Colon (tissue), 2 donors: ENCODE measurements at regions not wholly inside any gene's neighbourhood (a gene's known extent, or its start where the extent isn't known, plus 50 kb on each side); places are given as distances from the start of the nearest gene placed in this dataset.

ENCODE experiments used
- FAIRE-seq: peaks from 2 replicates; lab custom pipeline; 2012; peaks lifted over from hg19 to GRCh38; lab: Jason Lieb, UNC
- donor health status: control.
- donor health status: control.

DNA sequence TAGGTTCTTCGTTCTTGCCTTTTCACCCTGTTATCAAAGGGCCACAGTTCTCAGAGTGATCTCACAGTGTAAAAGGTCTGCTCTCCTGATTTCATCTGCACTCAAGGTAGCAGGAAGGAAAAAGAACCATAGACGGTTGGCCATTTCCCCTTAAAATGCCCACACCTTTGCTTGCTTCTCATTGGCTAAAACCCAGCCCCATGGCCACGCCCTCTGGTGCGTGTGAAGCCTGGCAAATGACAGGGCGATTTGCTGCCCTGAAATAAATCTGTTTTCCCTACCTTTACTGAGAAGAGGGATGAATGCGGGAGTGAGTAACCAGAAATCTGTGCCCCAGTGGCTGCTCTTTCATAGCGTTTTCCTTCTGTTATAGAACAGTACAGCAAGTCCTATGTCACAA, 269.3 kb downstream of the POU4F1 start:
- no peak for FAIRE-seq

DNA sequence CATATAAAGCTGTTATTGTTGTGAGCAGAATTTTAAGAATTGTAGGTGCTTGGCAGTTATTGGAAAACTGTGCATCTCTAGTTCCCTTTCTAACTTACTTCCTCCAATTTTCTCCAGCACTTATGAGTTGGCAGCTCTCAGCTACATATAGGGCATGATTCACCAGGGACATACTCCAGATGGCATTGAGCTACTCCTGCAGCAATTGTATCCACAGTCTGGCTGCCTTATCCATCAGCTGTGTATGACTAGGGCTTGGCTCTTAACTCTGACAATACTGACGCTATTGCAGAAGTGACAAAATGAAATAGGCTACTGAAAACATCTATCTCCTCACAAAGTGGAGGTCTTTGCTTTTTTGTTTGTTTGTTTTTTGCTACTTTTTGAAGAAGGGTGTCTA, 276.7 kb downstream of the POU4F1 start:
- FAIRE-seq, result no peak

GRCh38 chr13:78325585-78325984, 277.8 kb downstream of the POU4F1 start:
- no peak for FAIRE-seq

DNA sequence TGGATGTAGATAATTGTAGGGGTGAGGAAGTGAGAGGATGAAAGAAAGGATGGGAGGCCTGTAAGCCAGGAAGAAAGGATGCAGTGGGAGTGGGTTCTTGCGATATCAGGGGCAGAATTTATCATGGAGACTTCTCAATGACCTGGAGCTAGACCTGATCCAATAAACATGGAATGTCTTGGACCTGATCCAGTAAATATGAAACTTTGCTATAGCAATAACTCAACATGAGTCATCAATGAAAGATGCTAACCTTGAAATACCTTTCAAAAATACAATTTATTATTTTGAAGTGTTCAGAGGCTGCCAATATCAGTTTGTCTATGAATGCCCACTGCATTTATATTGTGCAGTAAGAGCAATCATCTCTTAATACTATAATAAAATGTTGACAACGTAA, 279.5 kb downstream of the POU4F1 start:
- no peak for FAIRE-seq

DNA sequence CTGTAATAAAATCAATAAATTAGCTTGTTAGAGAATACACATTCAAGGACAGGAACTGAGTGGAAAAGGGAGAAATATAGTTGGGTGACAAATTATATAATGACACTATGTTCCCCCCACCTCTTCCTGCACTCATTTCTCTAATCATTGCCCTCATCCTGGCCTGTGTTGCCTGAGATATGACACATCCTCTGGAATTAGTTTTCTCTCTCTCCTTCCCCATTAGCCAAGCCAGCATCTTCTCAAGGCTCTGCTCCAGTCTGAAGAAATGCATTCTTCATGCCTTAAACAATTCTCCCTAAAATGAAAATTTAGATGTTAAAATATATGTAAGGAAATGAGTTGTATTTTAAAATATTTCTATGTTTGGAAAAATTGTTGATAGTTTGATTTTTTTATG, 280.3 kb downstream of the POU4F1 start:
- FAIRE-seq, result no peak

DNA sequence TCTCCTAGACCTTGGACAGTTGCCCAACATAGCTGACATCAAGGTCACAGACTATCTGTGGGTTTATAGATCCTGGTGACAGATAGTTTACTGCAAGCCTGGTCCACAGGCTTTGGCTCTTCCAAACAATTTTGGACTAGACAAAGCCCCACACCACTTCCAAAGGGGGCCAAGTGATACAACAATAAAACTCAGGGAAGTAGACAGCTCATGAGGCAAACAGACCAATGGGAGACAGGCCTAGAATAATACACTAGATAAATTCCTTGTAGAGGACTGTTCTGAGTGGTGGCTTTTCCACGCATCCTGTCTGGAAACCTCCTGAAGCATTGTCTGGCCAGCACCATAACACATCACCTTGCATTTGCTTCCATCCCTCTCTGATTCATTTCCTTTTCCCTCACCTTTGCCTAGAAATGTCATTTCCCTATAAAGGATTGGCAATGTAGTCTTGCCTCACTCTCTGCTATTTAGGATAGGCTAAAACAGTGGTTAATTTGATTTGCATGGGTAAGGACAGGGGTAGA, 284.2 kb downstream of the POU4F1 start:
- no peak for FAIRE-seq

- no peak for FAIRE-seq
Observed at GRCh38 chr13:78317030-78317429, 286.3 kb downstream of the POU4F1 start.

DNA sequence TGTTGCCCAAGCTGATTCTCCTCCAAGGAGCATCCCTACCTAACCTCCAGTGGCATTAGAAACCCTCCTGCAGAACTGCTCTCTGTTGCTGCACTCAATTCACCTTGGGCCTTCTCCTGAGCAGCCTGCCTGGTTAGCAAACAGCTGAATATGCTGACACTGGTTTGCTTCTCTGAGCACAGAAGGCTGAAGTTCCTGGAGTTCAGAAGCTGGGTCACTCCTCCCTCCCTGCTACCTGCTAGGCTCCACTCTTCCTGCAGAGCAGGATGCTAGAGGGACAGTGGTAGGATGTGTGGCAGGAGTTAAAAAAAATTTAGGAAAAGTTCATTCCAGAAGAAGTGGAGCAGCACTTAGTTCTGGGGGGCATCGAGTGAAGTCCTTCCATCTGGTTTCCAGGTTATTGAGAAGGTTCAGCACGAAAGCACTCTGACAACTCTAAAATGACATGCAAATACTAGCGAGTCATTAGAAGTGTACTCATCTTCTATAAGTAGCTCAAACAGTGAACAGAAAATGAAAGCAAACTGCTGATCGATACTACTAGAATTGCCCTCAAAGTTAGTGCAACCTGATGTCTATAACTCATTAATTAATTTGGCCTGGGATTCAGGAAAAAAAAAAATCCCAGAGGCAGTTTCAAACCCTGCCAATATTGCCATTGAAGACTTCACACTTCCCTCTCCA, 293.7 kb downstream of the POU4F1 start:
- no peak for FAIRE-seq

- no peak for FAIRE-seq
Observed at GRCh38 chr13:78306519-78307206, 296.7 kb downstream of the POU4F1 start.

GRCh38 chr13:78305171-78305570, 298.2 kb downstream of the POU4F1 start:
- no peak for FAIRE-seq

- FAIRE-seq, result no peak
Observed at GRCh38 chr13:78299832-78300623, 303.3 kb downstream of the POU4F1 start.

DNA sequence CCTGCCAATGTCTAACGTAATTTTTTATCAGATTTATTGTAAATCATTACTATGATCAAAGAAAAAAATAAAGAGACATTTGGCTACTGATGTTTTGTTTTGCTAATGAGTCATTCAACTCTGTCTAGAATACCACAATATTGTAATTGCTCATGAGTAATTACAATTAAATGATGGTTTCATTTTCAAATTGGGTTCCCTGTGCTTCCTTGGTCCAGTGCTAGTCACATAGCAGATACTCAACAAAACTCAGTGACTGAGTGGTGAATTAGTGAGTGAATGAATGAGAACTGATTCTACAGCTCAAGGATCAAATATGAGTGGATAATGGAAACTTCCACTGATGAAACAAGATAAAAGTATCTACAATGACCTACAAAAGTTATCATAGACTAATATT, 304.7 kb downstream of the POU4F1 start:
- FAIRE-seq, result no peak

GRCh38 chr13:78286748-78287147, 316.6 kb downstream of the POU4F1 start:
- FAIRE-seq, result no peak

GRCh38 chr13:78265098-78265497, 338.3 kb downstream of the POU4F1 start:
- FAIRE-seq, result no peak

DNA sequence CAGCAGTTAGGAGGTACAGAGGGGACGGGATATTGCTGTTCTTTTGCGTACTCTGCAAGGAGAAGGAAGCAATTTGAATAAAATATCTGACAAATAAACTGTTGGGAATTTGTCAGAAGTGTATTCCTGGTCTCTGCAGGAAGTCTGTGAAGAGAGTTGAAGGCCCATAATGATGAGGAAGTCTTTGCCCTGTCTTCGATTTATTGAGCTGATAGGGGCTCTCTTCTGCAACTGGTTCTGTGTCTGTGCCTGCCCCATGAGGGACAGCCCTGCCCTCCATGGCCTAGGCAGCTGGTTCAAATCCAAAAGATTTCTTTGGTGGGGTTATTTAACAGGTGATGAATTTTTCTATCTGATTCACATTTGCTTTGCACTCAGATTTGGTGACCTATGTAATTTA, 339.7 kb upstream of the EDNRB start:
- FAIRE-seq, result no peak

DNA sequence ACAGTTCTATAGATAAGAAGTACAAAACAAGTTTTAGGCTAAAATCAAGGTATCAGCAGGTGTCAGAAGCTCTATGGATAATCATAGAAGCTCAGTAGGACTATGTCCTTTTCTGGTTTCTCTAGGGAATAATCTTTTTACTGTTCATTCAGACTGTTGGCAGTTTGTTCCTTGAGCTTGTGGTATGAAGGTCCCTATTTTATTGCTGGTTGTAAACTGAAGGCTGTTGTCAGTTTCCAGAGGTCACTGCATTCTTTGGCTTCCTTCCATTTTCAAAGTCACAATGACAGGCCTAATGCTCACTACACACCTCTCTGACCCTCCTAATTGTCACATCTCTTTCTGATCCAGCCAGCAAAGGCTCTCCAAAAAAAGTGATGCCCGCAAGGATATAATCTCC, 337.9 kb upstream of the EDNRB start:
- FAIRE-seq, result no peak

- no peak for FAIRE-seq
Observed at GRCh38 chr13:78254113-78254512, 335.5 kb upstream of the EDNRB start.

DNA sequence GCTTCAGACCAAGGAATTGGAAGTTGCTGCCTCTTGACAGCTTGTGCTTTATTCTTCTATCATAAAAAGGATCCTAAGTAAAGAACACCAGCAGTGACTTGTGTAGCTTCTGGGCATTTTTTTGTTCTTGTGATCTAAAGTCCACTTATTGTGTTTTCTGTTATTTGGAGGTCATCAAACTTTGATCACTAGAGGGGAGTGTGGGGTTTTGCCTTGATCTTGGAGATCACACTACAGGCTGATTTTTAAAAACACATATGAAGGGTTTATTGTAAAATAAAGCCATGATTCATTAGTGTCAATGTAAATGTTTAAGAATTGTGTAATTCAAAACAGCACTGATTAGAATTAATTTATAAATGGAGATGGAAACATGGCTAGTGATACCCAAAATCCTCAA, 328.7 kb upstream of the EDNRB start:
- no peak for FAIRE-seq

- FAIRE-seq, result no peak
Observed at GRCh38 chr13:78241278-78241919, 322.8 kb upstream of the EDNRB start.

GRCh38 chr13:78239714-78240113, 321.1 kb upstream of the EDNRB start:
- FAIRE-seq, result no peak

DNA sequence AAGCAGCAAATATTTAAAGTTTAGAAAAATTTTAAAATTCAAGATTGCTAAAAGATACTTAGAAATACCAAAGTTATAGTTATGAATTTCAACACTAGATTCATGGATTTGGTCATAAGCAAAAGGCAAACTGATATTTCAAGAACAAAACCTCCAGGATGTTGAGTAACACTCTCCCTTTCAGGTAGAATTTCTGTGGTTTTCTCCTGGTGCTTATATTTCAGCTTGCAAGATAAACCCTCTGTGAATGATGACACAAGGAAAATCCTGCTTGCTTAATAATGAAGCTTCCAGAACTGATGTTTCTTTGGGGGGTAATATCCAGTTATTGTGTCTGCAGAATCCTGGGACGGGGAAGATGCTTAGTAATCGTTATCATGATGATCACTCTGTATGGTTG, 320.3 kb upstream of the EDNRB start:
- FAIRE-seq, result no peak

GRCh38 chr13:78228940-78229339, 310.3 kb upstream of the EDNRB start:
- FAIRE-seq, result no peak

GRCh38 chr13:78228211-78228610, 309.6 kb upstream of the EDNRB start:
- no peak for FAIRE-seq
